Adrenal gland (tissue), 9 donors: ENCODE measurements at regions not wholly inside any gene's neighbourhood (a gene's known extent, or its start where the extent isn't known, plus 50 kb on each side); places are given as distances from the start of the nearest gene placed in this dataset.

ENCODE experiments used
- DNase-seq, 7 donors: peaks; one replicate each; pipeline ENCODE4 v3.0.0-alpha.2; 2019 to 2020
- H3K27ac ChIP-seq, 5 donors: fragments of 200-600 bp; sonication (generic) in 4 of 5; 1 replicate in 3 of 5; 2 replicates in 2 of 5; pipeline versions ENCODE4 v1.5.1 to v1.8.0; 2016 to 2020; ENCODE audit warnings: mild to moderate bottlenecking in 1 of 5
- H3K27me3 ChIP-seq: fragments of 200-600 bp; 2 replicates; pipeline ENCODE4 v1.8.0; 2021
- H3K36me3 ChIP-seq, 2 donors: fragments of 200-600 bp; replicated peaks in 1 of 2; 1 replicate in 1 of 2; 2 replicates in 1 of 2; pipeline versions ENCODE4 v1.5.1 to v1.8.0; 2018 to 2022
- H3K4me1 ChIP-seq, 2 donors: fragments of 200-600 bp; replicated peaks in 1 of 2; 1 replicate in 1 of 2; 2 replicates in 1 of 2; pipeline versions ENCODE4 v1.5.1 to v1.8.0; 2018 to 2021
- H3K4me3 ChIP-seq, 4 donors: fragments of 200-600 bp; sonication (generic) in 3 of 4; one replicate each; pipeline ENCODE4 v1.5.1; 2016 to 2018
- H3K9me3 ChIP-seq, 3 donors: fragments of 200-600 bp; sonication (generic) in 1 of 3; replicated peaks in 1 of 3; 1 replicate in 2 of 3; 2 replicates in 1 of 3; pipeline versions ENCODE4 v1.5.1 to v1.8.0; 2016 to 2021
- CTCF ChIP-seq, 6 experiments: fragments of 450-650 bp in 4 of 6; fragments of 200-600 bp in 2 of 6; sonication (generic) in 1 of 6; IDR thresholded peaks; 1 replicate in 5 of 6; 2 replicates in 1 of 6; pipeline versions ENCODE4 v1.5.1 to v1.8.0; 2016 to 2021; ENCODE audit warnings: antibody characterized with exemption in 6 of 6, mild to moderate bottlenecking in 2 of 6, moderate library complexity in 1 of 6
- POLR2A ChIP-seq, 2 donors: fragments of 450-650 bp; IDR thresholded peaks; one replicate each; pipeline ENCODE4 v1.6.1; 2017; ENCODE audit warnings: antibody characterized with exemption in 2 of 2, mild to moderate bottlenecking in 2 of 2, moderate library complexity in 1 of 2
- WGBS, 4 donors: extraction: QIAGEN DNeasy Blood & Tissue Kit in 2 of 4; methylation state at CpG; one replicate each; pipeline versions ENCODE4 v1.1.5 to v1.1.7; 2013 to 2017; 5-methylcytosine and 5-hydroxymethylcytosine counted together
- intact Hi-C, 2 donors: fragments of 100-400 bp; cut with DNase I; formaldehyde crosslinking; loops; one replicate each; pipeline versions ENCODE4 v1.14.1 to v1.15.0; 2022 to 2023
- donor health status: healthy with polysubstance abuse.
- donor health status: Bipolar disorder and iron deficiency.
- donor health status: DM: yes; HTN: yes; CAD: no.
- donor health status: DM: no; HTN: no; CAD: no.
- donor health status: DM: no; HTN: no; CAD: no.

- DNase-seq, result no peak
- TF ChIP-seq POLR2A (IDR thresholded peaks at IDR 0.05) (no peak), CTCF (IDR thresholded peaks at IDR 0.05) (no peak)
- intact Hi-C loops, result no loop called here
- H3K9me3 ChIP-seq, result no peaks in the 10 kb centered on the region
- no peaks in the 10 kb centered on the region for H3K36me3 ChIP-seq
- H3K4me1 ChIP-seq, result no peaks in the 10 kb centered on the region
- H3K27ac ChIP-seq, result no peak overlapping the region
- WGBS, 4 donors, result 33 to 38% (median 34%) methylated on average over 4 of the region's 4 CpGs
- H3K27me3 ChIP-seq, result no peaks in the 10 kb centered on the region
- H3K4me3 ChIP-seq, result no peak overlapping the region
Measured at GRCh38 chr4:165787516-165788274, 85.3 kb upstream of the TLL1 start.

GRCh38 chr4:165788686-165789463 lies 84.2 kb upstream of the TLL1 start:
- Histone ChIP-seq H3K27ac (no peak overlapping the region), H3K36me3 (no peaks in the 10 kb centered on the region), H3K4me1 (no peaks in the 10 kb centered on the region), H3K4me3 (no peak overlapping the region), H3K9me3 (no peaks in the 10 kb centered on the region), H3K27me3 (no peaks in the 10 kb centered on the region)
- intact Hi-C loops, result no loop called here
- TF ChIP-seq CTCF (IDR thresholded peaks at IDR 0.05) (no peak), POLR2A (IDR thresholded peaks at IDR 0.05) (no peak)
- DNase-seq, result no peak
- WGBS, 4 donors, result 53 to 68% (median 65%) methylated on average over 3 of the region's 3 CpGs

GRCh38 chr4:165793236-165793635 lies 79.8 kb upstream of the TLL1 start:
- WGBS, 4 donors, result 74 to 78% (median 76%) methylated on average over 2 of the region's 2 CpGs

More at GRCh38 chr4:165793236-165793635, 79.8 kb upstream of the TLL1 start:
- TF ChIP-seq POLR2A (IDR thresholded peaks at IDR 0.05), result no peak
- no peak for TF ChIP-seq CTCF (IDR thresholded peaks at IDR 0.05)
- H3K27ac ChIP-seq, result no peak overlapping the region
- no peak overlapping the region for H3K4me3 ChIP-seq
- H3K36me3 ChIP-seq, result no peaks in the 10 kb centered on the region
- intact Hi-C loops, result no loop called here
- no peak for DNase-seq
- no peaks in the 10 kb centered on the region for H3K4me1 ChIP-seq
- no peaks in the 10 kb centered on the region for H3K27me3 ChIP-seq
- no peaks in the 10 kb centered on the region for H3K9me3 ChIP-seq
